Suprapubic skin (tissue), 4 donors: ENCODE measurements at regions not wholly inside any gene's neighbourhood (a gene's known extent, or its start where the extent isn't known, plus 50 kb on each side); places are given as distances from the start of the nearest gene placed in this dataset.
"Not testable (repeated sequence)": the region's sequence is repeated elsewhere in the genome, so short reads cannot be mapped to it uniquely, and the experiment has no call there.

ENCODE experiments used
- DNase-seq, 2 donors: peaks; one replicate each; pipeline ENCODE4 v3.0.0-alpha.2; 2019; ENCODE audit warnings: low spot score in 2 of 2
- H3K27ac ChIP-seq: fragments of 200-600 bp; sonication (generic); one replicate; pipeline ENCODE4 v1.5.1; 2019
- H3K27me3 ChIP-seq: fragments of 200-600 bp; sonication (generic); one replicate; pipeline ENCODE4 v1.5.1; 2019
- H3K36me3 ChIP-seq: fragments of 200-600 bp; sonication (generic); one replicate; pipeline ENCODE4 v1.5.1; 2019
- H3K4me1 ChIP-seq: fragments of 200-600 bp; sonication (generic); one replicate; pipeline ENCODE4 v1.5.1; 2019
- H3K4me3 ChIP-seq: fragments of 200-600 bp; sonication (generic); one replicate; pipeline ENCODE4 v1.5.1; 2019; ENCODE audit warnings: mild to moderate bottlenecking
- H3K9me3 ChIP-seq: fragments of 200-600 bp; sonication (generic); one replicate; pipeline ENCODE4 v1.5.1; 2019
- CTCF ChIP-seq, 2 donors: fragments of 200-600 bp in 1 of 2; fragments of 450-650 bp in 1 of 2; sonication (generic) in 1 of 2; IDR thresholded peaks; one replicate each; pipeline ENCODE4 v1.5.1; 2016 to 2019; ENCODE audit warnings: antibody characterized with exemption in 2 of 2, mild to moderate bottlenecking in 1 of 2, moderate library complexity in 1 of 2
- EP300 ChIP-seq: sonication (generic); formaldehyde crosslinking; IDR thresholded peaks from one replicate; pipeline ENCODE4 v1.6.1; 2017; ENCODE audit warnings: antibody characterized with exemption
- POLR2A ChIP-seq, 2 donors: fragments of 450-650 bp; IDR thresholded peaks; one replicate each; pipeline ENCODE4 v1.6.1; 2017; ENCODE audit warnings: antibody characterized with exemption in 2 of 2, mild to moderate bottlenecking in 2 of 2, moderate library complexity in 2 of 2
- POLR2AphosphoS5 ChIP-seq, 3 donors: sonication (generic); formaldehyde crosslinking; IDR thresholded peaks; one replicate each; pipeline ENCODE4 v1.6.1; 2017; ENCODE audit warnings: antibody characterized with exemption in 3 of 3
- WGBS: methylation state at CpG from one replicate; pipeline ENCODE4 v1.1.5; 2018; 5-methylcytosine and 5-hydroxymethylcytosine counted together

GRCh38 chr5:163870441-163870840 is 365.0 kb downstream of the MAT2B start:
- Histone ChIP-seq H3K27me3 (no peaks in the 10 kb centered on the region), H3K27ac (no peak overlapping the region), H3K9me3 (no peaks in the 10 kb centered on the region), H3K4me3 (no peak overlapping the region), H3K36me3 (no peaks in the 10 kb centered on the region), H3K4me1 (no peaks in the 10 kb centered on the region)
- no peak for DNase-seq
- TF ChIP-seq POLR2A (IDR thresholded peaks at IDR 0.05) = no peak
- no peak for TF ChIP-seq CTCF (IDR thresholded peaks at IDR 0.05)
- no peak for TF ChIP-seq EP300
- TF ChIP-seq POLR2AphosphoS5 (IDR thresholded peaks at IDR 0.05) = no peak
- WGBS = 55% methylated on average over 2 of the region's 2 CpGs

- Histone ChIP-seq H3K36me3 (no peaks in the 10 kb centered on the region), H3K27me3 (no peaks in the 10 kb centered on the region), H3K9me3 (no peaks in the 10 kb centered on the region), H3K4me3 (no peak overlapping the region), H3K4me1 (no peaks in the 10 kb centered on the region), H3K27ac (no peak overlapping the region)
- TF ChIP-seq POLR2A (IDR thresholded peaks at IDR 0.05) = no peak
- no peak for TF ChIP-seq CTCF (IDR thresholded peaks at IDR 0.05)
- no peak for TF ChIP-seq EP300
- TF ChIP-seq POLR2AphosphoS5 (IDR thresholded peaks at IDR 0.05) = no peak
- no peak for DNase-seq
Observed at GRCh38 chr5:163874431-163874830, 369.0 kb downstream of the MAT2B start.

GRCh38 chr5:163874912-163875311 is 369.5 kb downstream of the MAT2B start:
- not testable (repeated sequence) for H3K27ac ChIP-seq, H3K4me3 ChIP-seq, H3K9me3 ChIP-seq, H3K27me3 ChIP-seq, H3K36me3 ChIP-seq, DNase-seq, H3K4me1 ChIP-seq
- 91% methylated on average over 3 of the region's 3 CpGs for WGBS

GRCh38 chr5:163877865-163878264 is 372.4 kb downstream of the MAT2B start:
- 92% methylated on average over 1 of the region's 1 CpG for WGBS
- TF ChIP-seq POLR2AphosphoS5 (IDR thresholded peaks at IDR 0.05) (no peak), EP300 (no peak), POLR2A (IDR thresholded peaks at IDR 0.05) (no peak), CTCF (IDR thresholded peaks at IDR 0.05) (no peak)
- DNase-seq = no peak

GRCh38 chr5:163878490-163878889 is 373.1 kb downstream of the MAT2B start:
- Histone ChIP-seq H3K9me3 (no peaks in the 10 kb centered on the region), H3K4me3 (no peak overlapping the region), H3K27me3 (no peaks in the 10 kb centered on the region), H3K27ac (no peak overlapping the region), H3K36me3 (no peaks in the 10 kb centered on the region), H3K4me1 (no peaks in the 10 kb centered on the region)
- TF ChIP-seq EP300 (no peak), CTCF (IDR thresholded peaks at IDR 0.05) (no peak), POLR2A (IDR thresholded peaks at IDR 0.05) (no peak), POLR2AphosphoS5 (IDR thresholded peaks at IDR 0.05) (no peak)
- DNase-seq = no peak
- WGBS = 87% methylated on average over 1 of the region's 1 CpG

More at GRCh38 chr5:163877865-163878264, 372.4 kb downstream of the MAT2B start:
- no peaks in the 10 kb centered on the region for H3K27me3 ChIP-seq
- H3K27ac ChIP-seq = no peak overlapping the region
- H3K4me1 ChIP-seq = no peaks in the 10 kb centered on the region
- no peak overlapping the region for H3K4me3 ChIP-seq
- no peaks in the 10 kb centered on the region for H3K9me3 ChIP-seq
- H3K36me3 ChIP-seq = no peaks in the 10 kb centered on the region

- Histone ChIP-seq H3K4me3 (no peak overlapping the region), H3K36me3 (no peaks in the 10 kb centered on the region), H3K27ac (no peak overlapping the region), H3K27me3 (no peaks in the 10 kb centered on the region), H3K9me3 (no peaks in the 10 kb centered on the region), H3K4me1 (no peaks in the 10 kb centered on the region)
- no peak for TF ChIP-seq POLR2AphosphoS5 (IDR thresholded peaks at IDR 0.05)
- 35% methylated on average over 2 of the region's 2 CpGs for WGBS
- DNase-seq = no peak
Observed at GRCh38 chr5:163880302-163880701, 374.9 kb downstream of the MAT2B start.
